Hypothalamus (tissue), 51 donors: ENCODE measurements at regions not wholly inside any gene's neighbourhood (a gene's known extent, or its start where the extent isn't known, plus 50 kb on each side); places are given as distances from the start of the nearest gene placed in this dataset.
"Not testable (repeated sequence)": the region's sequence is repeated elsewhere in the genome, so short reads cannot be mapped to it uniquely, and the experiment has no call there.

Experiments
- DNase-seq, 51 donors: peaks; one replicate each; lab custom pipeline; 2025; lab: John Stamatoyannopoulos, UW

DNA sequence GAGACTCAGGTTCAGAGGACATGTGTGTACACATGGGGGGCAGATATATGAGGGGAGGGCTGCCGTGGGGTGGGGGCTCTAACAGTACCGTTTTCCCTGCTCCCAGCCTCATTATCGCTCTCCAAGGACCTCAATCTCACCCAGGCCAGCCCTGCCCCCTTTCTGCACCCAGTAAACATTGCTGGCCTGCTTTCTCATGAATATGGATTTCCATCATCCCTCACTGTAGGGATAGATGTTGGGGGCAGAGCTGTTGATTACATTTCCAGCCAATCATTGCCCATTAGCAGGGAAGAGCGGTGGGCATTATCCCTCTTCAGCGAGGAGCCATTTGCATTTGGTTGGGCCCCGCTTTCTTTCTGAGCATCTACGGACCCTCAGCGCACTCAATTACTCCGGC lies 273.8 kb downstream of the RPS6KC1 start:
- no peak for DNase-seq

DNA sequence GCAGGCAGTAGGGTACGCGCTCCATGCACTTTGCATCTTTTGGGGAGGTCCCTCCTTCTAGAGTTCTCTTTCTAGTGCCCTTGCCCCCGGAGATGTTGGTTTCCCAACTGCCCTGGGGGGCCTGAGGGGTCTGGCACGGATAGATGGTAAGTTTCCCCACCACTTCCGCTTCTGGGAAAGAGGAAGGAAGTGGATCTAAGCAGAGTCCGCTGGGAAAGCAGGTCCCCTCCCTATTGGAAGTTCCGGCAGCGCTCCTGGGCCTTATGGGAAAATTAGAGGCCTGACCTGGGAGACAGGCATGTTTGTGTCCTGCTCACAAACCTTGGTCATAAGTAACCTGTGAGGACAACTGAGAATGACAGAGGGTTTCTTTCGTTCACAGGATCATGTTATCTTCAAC lies 274.4 kb downstream of the RPS6KC1 start:
- DNase-seq: no peak

DNA sequence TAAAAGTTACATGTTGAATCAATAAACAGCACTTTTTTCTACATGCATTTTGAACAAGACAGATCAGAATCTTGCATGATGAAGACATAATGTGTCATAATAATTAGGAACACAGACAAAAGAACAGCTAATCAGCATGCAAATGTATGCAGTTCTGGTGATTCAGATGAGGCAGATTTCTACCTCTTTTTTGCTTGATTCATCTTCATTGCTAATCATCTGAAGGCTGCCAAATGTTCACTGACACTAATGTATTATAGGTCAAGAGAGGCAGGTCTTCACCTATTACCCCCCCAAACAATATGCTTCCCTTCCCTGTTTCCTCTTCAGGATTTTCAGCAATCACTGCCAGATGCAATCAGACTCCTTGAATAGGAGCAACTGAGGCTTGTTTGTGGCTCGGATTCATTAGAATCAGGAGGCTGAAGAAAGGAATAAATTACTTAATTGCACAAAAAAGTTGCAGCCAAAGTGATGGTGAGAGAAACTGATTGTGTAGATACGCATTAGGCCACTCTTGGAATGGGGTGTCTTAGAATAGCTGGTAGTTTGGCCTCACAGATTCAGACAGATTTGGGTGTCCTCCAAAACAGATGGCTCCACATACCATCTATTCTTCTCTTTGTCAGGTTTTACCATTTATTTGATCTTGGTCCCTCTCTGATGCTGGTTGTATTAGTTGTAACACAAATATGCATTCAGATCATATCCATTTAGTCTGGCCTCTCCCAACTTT lies 275.4 kb downstream of the RPS6KC1 start:
- DNase-seq: no peak

DNA sequence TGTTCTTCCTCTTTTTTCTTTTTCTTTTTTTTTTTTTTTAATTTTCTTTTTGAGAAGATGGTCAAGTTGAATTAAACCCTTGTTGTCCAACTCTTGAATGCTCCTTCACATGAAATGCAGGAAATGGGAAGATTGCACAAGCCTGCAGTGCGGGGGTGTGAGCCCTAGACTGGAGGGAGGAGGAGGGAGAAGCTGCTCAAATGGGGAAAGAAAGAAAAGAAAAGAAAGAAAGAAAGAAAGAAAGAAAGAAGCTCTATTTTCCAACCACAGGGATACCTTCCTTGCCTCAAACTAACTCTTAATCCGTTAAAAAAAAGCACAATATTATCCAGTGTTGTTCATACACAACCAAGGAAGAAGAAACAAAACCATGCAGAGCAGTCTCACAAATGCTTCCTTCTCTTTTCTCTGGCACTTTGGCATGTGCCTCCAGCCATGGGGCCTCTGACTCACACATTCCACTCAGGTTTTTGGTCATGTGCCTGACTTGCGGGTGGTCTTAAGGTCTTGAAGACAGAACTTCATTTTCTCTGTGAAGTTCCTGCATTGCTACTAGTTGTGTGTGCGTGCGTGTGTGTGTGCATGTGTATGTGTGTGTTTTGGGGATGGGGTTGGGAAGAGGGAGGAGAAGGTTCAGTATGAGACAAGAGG lies 276.1 kb downstream of the RPS6KC1 start:
- peak in 4 of 51 donors; percentile 3 to 23 (median 6) for DNase-seq

DNA sequence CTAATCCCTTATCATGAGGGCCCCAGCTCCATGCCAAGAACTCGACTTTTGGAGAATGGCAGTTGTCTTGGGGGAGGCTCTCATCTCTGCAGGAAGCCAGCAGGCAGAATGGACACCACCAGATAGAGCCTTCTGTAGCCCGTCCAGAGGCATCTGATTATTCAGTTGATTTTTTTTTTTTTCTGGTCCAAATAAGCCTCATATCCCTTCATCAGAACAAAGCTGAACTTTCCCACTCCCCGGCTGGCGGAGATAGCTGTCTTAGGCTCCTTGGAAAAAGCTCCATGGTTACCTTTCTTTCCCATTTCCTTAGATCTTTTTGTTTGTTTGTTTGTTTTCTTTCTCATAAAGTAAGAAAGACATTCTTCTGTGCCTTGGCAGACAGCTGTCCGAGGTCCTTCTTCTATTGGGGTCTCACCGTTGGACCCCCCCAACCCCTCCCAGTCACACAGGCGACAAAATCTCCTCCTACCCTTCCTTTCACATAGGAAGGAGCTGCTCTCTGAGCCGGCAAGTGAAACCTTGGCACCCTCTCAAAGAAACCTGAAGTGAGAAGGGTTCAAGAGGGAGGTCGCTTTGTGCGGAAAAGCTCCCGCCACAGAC lies 278.5 kb downstream of the RPS6KC1 start:
- DNase-seq: no peak

DNA sequence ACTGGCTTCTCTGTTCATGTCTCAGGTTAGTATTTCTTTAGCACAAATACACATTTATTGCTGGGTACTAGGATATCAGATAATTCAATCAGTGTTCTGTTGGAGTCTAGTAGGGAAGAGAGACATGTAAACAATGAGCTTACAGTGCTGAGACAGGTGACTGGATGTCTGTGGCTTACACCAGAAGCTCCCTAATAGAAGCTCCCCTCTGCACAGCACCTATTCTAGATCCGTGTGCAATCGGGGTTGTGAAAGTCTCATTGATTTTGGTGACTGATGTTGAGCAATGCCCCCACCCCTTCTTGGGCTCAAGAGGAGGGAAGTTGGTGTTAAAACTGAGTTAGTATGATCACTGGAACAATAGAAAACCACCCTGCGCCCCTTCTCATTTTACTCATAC lies 279.2 kb downstream of the RPS6KC1 start:
- no peak for DNase-seq

DNA sequence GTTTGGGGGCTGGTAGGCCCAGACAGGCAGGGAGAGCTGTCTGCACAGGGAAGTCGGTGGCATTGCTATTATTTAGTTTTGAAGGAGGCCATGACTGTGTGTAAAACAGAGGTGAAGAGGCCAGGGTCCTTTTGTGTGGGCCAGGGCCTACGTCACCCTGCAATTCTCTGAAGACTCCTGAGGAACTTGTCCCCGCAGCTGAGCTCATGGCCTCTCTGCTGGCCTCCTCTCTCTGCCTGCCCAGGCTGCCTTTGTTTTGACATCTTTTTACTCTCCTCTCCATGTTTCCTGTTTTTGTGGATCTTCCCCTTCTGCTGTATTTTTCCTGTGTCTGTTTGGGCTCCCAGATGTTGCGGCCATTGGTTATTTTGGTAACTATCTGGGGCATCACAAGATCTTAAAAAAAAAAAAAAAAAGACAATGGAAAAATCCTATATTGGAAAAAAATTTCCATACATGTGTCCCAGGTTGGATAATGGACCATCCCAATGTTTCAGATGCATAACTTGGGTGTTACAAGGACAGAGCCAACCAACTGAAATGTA lies 280.7 kb downstream of the RPS6KC1 start:
- no peak for DNase-seq

DNA sequence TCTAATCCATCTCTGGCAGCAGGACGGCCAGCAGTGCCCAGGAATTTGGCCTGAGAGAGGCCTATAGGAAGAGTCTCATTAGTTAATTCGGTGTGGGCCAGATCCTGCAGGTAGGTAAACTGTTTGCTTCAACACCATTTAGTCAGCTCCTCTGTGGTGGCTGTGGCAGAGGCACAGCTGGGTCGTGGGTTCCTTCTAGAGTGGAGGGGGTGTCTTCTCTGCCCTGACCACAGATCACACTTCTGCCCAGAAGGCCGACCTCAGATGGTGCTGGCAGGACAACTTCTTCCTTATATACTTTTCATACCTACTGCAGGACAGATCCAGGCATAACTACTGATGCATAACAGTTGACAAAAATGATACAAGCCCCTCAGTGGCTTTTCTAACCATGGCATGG lies 281.4 kb downstream of the RPS6KC1 start:
- no peak for DNase-seq

DNA sequence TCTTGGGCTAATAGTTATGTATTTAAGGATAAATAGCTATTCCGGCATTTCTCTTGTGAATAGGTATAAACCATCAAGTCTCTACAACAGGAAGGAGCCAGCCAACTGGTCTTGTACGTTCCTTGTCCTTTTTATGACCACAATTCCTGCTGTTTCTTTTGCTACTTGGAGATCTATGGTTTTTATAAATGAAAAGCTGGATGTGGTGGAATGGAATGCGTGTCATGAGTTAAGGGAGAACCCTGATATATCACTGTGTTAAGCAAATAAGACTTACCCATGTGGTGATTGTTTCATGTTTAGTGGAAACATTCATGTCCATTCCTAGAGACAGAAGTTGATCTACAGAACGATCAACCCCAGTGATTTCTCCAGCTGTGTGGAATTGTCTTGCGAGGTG lies 282.1 kb downstream of the RPS6KC1 start:
- no peak for DNase-seq

DNA sequence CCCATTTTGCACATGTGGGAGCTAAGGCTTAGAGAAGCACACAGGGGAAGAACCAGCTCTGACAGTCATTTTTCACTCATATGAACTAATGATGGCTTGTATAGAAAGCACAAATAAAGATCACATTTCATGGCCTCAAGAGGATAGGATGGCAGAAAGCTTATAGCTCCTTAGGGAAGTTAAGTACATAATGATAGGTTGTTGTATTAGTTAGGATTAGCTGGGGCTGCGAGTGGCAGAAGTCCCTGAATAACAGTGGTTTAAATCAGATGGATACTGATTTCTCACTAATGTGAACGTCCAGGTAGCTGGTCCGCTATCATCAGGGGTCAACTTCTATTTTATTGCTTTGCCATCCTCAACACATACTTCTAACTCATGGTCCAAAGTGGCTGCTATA lies 284.0 kb downstream of the RPS6KC1 start:
- DNase-seq: no peak

DNA sequence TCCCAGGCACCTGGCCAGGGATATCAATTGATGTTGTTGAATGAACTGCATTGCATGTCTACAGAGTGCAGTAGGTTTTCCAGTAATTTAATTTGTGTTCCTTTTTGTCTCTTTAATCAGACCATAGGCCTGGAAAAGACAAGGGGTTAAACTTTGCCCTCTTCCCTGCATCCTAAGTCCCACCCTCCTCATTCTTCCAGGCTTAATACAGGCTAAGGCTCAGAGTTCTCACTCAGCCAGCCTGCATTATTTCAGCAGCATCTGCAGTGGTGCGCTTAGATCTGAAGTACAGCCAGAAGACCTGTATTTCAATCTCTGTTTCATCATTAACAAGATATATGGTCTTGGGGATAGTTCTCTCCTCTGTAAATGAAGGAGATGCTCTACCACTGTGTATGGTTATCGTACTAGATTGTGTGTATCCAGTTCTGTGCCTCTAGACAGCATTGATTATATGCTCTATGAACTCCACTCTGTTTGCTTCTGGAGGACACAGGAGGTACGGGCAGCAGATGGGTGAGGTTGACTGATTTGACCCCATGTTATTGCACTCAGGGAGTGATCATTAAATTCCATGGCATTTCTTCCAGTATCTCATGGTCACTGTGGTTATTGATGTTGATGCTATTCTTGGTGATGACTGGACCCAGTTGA lies 286.1 kb downstream of the RPS6KC1 start:
- DNase-seq: no peak

DNA sequence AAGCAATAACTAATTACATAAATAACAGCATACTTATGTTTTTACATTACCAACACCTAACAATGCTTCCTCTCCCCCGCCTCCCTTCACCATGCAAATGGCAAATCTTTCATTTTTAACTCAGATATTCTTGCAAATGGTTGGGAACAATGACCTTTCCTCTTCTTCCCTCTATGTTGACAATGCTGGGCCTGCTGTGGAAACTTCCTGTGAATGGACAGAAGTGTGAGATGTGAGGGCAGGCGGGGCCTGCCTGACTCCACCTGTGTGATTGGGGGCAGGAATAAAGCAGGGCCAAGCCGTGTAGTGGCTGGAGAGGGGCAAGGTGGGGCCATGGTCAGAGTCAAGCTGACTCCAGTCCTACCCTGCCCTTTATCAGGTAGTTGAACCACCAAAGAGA lies 289.6 kb downstream of the RPS6KC1 start:
- no peak for DNase-seq

DNA sequence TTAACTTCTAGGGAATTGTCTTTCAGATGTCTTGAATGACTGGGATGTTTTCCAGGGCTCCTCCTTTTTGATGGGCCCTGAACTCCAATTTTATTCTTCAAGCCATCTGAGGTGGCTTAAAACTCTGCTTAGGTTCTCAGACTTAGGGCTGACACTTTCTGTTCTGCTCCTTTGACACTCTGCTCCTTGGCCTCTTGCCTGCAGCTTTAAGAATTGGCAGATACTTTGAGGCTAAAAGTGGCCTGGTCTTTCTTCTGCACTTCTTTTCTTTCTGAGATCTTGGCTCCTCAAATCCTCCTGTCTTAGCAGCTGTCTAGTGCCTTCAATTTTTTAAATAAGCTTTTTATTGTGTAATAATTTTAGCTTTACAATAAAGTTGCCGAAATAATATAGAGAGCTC lies 294.6 kb downstream of the RPS6KC1 start:
- DNase-seq: peak in 2 of 51 donors; percentile 9 to 11

DNA sequence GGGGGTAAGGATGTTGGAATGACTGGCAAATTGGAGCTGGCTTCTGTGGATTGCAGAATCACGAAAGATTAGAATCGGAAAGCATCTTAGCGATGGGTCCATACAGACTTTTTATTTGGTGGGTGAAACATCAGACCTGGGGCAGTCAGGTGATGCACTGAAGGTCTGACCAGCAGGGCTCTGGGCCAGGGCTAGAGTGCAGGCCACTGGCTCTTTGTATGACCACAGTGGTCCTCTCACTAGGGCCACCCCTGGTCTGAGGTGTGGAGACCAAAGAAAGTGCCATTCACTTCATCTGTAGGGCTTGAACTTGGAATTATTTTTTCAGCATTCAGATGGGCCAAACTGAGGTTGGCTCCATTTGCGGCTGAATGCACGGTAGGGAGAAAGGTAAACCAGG lies 306.4 kb downstream of the RPS6KC1 start:
- no peak for DNase-seq

DNA sequence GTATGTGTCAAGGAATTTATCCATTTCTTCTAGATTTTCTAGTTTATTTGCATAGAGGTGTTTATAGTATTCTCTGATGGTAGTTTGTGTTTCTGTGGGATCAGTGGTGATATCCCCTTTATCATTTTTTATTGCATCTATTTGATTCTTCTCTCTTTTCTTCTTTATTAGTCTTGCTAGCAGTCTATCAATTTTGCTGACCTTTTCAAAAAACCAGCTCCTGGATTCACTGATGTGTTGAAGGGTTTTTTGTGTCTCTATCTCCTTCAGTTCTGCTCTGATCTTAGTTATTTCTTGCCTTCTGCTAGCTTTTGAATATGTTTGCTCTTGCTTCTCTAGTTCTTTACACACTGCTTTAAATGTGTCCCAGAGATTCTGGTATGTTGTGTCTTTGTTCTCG lies 307.3 kb downstream of the RPS6KC1 start:
- not testable (repeated sequence) for DNase-seq

DNA sequence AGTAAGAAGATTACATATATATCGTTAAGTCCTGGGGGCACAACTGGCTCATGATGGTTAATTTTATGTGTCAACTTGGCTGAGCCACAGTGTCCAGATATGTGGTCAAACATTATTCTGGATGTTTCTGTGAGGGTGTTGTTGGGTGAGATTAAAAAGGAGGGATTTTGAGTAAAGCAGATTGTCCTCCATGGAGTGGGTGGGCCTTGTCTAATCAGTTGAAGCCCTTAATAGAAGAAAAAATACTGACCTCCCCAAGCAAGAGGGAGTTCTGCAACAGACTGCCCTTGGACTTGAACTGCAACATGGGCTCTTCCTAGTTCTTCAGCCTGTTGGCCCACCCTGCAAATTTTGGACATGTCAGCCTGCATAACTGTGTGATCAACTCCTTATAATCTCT lies 311.6 kb downstream of the RPS6KC1 start:
- no peak for DNase-seq

DNA sequence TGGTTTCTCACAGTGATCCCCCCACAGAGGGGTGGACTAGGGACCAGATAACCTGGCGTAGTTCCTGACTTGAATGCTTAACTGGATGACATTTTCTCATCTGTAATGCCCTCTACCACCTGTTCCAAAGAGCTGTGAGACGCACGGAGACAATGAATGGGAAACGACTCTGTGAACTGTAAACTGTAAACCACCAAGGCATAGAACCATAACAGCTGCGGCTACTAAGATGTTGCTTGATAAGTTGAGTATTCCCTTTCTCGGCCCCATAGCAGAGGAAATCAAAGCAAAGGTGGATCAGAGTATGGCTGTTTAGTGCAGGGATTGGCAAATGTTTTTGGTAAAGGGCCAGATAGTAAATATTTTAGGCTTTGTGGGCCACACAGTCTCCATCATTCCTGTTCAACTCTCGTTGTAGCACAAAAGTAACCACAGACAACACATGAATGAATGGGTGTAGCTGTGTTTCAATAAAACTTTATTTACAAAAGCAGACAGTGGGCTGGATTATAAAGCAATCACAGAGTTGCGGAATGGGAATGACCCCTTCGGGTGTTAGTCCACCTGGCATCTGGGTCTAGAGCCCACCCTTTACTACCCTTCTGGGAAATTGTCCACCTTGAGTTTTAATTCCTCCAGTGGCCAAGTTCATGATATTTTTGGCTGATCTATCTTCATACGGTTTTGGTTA lies 315.2 kb downstream of the RPS6KC1 start:
- DNase-seq: no peak

DNA sequence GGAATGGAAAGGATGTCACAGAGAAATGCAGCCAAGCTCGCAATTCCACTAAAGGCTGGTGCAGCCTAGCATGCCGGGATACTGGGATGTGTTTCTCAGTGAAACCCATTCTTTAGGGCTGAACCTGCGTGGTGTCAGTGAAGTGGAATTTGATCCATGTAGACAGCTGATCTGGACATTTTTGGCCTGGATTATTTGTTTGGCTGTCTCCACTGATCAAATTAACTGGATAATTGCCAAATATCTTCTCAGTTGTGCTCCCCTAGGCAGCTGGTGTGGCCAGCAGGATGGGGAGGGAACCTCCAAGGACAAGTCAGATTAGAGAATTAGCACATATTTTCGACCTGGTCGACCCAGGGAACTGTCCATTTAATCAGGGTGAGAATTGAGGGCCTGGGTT lies 318.4 kb downstream of the RPS6KC1 start:
- no peak for DNase-seq

DNA sequence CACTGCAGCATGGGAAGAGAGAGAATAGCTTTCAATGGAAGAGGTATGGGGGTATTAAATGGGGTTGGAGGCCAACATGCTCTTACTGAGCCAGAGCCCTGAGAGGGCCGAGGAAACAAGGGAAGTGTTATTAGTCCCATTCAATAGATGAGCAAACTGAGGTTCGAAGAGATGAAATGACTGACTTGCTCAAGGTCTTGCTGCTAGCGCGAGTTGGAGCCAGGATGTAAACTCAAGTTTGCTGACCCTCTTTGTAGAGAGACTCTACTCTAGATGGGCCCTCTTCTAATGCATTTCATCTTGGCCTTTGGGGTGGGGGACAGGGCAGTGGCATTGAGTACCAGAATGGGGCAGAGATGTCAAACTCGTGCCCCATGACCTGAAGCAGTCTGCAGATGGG lies 319.5 kb downstream of the RPS6KC1 start:
- no peak for DNase-seq

DNA sequence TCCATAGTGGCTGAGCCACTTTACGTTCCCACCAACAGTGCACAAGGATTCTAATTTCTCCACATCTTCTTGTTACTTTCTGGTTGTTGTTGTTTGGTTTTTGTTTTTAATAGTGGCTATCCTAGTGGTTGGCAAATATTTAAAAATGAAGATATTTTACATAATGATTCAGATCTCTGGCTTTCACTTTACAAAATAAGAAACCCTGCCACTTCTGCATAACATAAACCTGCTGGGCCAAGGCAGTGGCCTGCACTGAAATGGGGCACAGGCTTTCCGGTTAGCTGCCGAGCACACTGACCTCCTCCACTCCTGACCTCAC lies 320.4 kb downstream of the RPS6KC1 start:
- no peak for DNase-seq
